T-helper 1 cell treated with Interleukin-12 subunit alpha and Interleukin-12 subunit beta and Interleukin-4 antibody, amounts not matched to agents 30 μg/mL and 1 μg/mL, for 36 hours (primary cell): ENCODE measurements at regions not wholly inside any gene's neighbourhood (a gene's known extent, or its start where the extent isn't known, plus 50 kb on each side); places are given as distances from the start of the nearest gene placed in this dataset.
"Not testable (repeated sequence)": the region's sequence is repeated elsewhere in the genome, so short reads cannot be mapped to it uniquely, and the experiment has no call there.

Experiments used
- H3K27ac Mint-ChIP-seq: one replicate; pipeline ENCODE4 v1.8.0; 2021; ENCODE audit warnings: mild to moderate bottlenecking, mixed read lengths
- H3K27me3 Mint-ChIP-seq: one replicate; pipeline ENCODE4 v1.8.0; 2021; ENCODE audit warnings: low read depth, mixed read lengths
- H3K36me3 Mint-ChIP-seq: one replicate; pipeline ENCODE4 v1.8.0; 2021; ENCODE audit warnings: low read depth, mixed read lengths
- H3K4me1 Mint-ChIP-seq: one replicate; pipeline ENCODE4 v1.8.0; 2021; ENCODE audit warnings: low read depth, mixed read lengths
- H3K4me3 Mint-ChIP-seq: one replicate; pipeline ENCODE4 v1.8.0; 2021; ENCODE audit warnings: mild to moderate bottlenecking, moderate library complexity, mixed read lengths
- H3K9me3 Mint-ChIP-seq: one replicate; pipeline ENCODE4 v1.8.0; 2021; ENCODE audit warnings: mixed read lengths

DNA sequence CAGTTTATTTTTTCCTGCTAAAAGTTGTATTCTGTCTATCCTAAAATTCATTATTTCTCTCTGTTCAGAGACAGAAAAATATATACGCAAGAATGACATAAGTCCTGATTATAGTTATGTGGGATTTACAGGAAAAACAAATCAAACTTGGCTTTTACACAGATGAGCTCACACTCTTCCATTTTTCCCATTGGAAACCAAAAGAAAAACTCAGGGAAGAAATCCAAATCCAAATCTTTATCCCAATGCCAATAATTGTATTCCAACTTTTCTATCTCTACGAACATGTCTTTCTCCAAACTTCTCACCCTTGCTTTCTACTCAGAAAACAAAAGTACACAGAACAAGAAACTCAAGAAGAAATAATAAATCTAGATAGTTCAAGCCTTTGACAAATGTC, 249.1 kb upstream of the TMEFF2 start:
- Mint-ChIP-seq H3K27ac (no peak overlapping the region), H3K9me3 (no peaks in the 10 kb centered on the region), H3K27me3 (no peaks in the 10 kb centered on the region), H3K4me3 (no peak overlapping the region), H3K4me1 (no peaks in the 10 kb centered on the region), H3K36me3 (no peaks in the 10 kb centered on the region)

DNA sequence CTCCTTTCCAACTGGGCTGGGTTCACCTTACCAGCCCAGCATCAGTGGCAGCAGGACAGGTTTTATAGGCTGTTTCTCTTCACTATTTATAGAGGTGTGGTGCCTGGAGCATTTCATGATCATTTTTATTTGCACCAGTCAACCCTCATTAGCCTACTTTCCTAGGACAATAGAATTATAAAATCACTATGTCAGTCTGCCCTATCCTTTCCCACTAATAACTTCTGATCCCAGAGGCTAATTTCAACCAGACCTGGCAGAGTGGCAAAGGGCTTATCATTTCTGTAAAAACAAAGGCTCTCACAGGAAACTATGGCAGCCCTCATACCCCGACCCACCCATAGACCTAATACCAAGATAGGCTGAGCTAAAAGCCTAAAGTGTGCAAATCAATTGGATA, 243.5 kb upstream of the TMEFF2 start:
- H3K27me3 Mint-ChIP-seq = no peaks in the 10 kb centered on the region
- no peak overlapping the region for H3K27ac Mint-ChIP-seq
- H3K4me1 Mint-ChIP-seq = no peaks in the 10 kb centered on the region
- H3K4me3 Mint-ChIP-seq = no peak overlapping the region
- no peaks in the 10 kb centered on the region for H3K36me3 Mint-ChIP-seq
- H3K9me3 Mint-ChIP-seq = no peaks in the 10 kb centered on the region

DNA sequence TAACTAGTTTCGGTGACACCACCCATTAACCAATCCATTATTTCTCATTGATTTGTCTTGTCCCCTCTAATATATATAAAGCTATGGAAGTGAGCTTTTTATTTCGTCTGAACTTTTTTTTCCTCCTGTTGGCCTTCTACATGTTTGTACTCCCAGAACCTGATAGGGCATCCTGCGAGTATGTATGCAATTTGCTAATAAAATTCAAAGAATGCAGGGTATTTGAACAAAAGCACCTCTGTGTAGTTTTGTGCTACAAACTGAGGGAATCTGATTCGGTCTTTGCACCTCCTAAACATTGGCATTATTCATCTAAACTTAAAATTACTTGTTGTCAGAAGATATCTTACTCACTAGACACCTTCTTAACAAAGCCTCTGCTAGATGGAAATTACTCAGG, 242.9 kb upstream of the TMEFF2 start:
- no peak overlapping the region for H3K4me3 Mint-ChIP-seq
- H3K36me3 Mint-ChIP-seq = no peaks in the 10 kb centered on the region
- no peaks in the 10 kb centered on the region for H3K4me1 Mint-ChIP-seq

DNA sequence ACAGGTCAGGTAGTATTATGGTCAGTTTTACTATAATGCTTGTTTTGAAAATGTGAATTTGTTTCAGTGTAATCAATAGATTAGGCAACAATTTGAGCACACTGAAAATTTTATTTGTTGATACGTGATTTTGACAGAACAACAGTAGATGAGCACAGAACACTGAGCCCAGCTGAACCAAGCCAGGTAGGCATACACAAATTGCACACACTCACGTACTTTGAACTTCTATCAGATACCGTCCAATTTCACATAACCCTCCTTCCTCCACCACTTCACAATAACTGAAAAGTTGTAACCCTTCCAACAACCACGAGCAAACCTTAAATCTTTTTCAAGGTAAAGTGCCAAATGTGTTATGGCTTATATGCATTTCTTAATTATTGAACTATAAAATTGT, 229.5 kb upstream of the TMEFF2 start:
- H3K36me3 Mint-ChIP-seq = no peaks in the 10 kb centered on the region
- no peaks in the 10 kb centered on the region for H3K27me3 Mint-ChIP-seq
- H3K27ac Mint-ChIP-seq = no peak overlapping the region
- no peaks in the 10 kb centered on the region for H3K4me1 Mint-ChIP-seq
- H3K4me3 Mint-ChIP-seq = no peak overlapping the region
- H3K9me3 Mint-ChIP-seq = no peaks in the 10 kb centered on the region

More for the DNA sequence above, 242.9 kb upstream of the TMEFF2 start:
- no peak overlapping the region for H3K27ac Mint-ChIP-seq
- no peaks in the 10 kb centered on the region for H3K9me3 Mint-ChIP-seq
- H3K27me3 Mint-ChIP-seq = no peaks in the 10 kb centered on the region

DNA sequence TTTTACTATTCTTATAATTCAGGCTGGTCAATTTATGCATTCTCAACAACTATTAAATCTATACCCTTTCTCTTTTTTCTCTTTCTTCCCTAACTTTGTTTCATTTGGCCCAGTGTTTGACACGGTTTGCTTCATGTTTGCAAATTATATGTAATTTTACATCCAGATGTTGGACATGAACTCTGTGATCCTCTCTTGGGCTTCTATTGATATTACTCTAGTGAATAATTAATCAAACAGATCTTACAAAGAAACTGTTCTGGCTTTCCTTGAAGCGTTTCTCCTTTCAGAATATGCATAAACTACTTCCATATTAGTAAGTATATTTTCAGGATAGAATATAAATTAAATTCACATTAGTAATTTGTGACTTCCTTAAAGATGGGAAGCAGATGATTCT, 225.1 kb upstream of the TMEFF2 start:
- no peaks in the 10 kb centered on the region for H3K4me1 Mint-ChIP-seq
- H3K27ac Mint-ChIP-seq = no peak overlapping the region
- H3K9me3 Mint-ChIP-seq = no peaks in the 10 kb centered on the region
- no peaks in the 10 kb centered on the region for H3K36me3 Mint-ChIP-seq
- no peaks in the 10 kb centered on the region for H3K27me3 Mint-ChIP-seq
- H3K4me3 Mint-ChIP-seq = no peak overlapping the region

DNA sequence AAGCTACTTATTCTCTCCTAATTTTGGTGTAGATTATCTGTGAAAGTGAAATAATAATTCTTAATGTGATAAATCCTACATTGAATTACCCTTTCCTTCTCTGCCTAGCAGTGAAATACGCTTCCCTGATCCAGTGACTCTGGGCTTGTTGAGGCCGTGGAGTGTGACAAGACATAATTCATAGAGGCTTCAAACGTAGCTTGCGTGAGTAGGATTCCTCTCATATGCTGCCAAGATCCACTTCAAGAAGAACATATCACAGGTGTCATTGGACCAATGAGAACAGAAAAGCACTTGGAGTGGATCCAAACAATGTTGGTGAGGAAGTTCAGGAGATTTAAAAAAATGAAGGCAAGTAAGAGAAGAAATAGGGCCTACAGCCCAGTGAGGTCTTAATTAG, 221.3 kb upstream of the TMEFF2 start:
- no peak overlapping the region for H3K27ac Mint-ChIP-seq
- no peaks in the 10 kb centered on the region for H3K27me3 Mint-ChIP-seq
- H3K36me3 Mint-ChIP-seq = no peaks in the 10 kb centered on the region
- H3K9me3 Mint-ChIP-seq = no peaks in the 10 kb centered on the region
- H3K4me1 Mint-ChIP-seq = no peaks in the 10 kb centered on the region
- no peak overlapping the region for H3K4me3 Mint-ChIP-seq

DNA sequence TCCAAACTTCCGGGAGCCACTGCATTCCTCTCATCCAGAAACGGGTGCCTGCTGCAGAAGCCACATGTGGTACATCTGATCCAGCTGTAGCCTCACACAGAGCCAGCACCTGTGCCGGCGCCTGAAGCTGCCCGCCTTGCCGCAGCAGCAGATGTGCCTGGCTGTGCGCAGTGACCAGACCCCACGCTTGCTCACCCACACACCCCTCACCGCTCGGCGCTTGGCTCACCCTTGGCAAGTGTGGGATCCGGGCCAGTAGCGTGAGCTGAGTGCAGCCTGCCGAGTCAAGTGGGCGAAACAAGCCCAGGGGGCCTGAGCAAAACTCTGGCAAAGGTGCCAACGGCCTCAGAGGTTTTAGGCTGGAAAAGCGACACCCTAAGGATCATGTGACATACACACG, 220.1 kb upstream of the TMEFF2 start:
- Mint-ChIP-seq H3K4me1 (no peaks in the 10 kb centered on the region), H3K4me3 (no peak overlapping the region), H3K9me3 (no peaks in the 10 kb centered on the region), H3K27ac (no peak overlapping the region), H3K36me3 (no peaks in the 10 kb centered on the region), H3K27me3 (no peaks in the 10 kb centered on the region)

DNA sequence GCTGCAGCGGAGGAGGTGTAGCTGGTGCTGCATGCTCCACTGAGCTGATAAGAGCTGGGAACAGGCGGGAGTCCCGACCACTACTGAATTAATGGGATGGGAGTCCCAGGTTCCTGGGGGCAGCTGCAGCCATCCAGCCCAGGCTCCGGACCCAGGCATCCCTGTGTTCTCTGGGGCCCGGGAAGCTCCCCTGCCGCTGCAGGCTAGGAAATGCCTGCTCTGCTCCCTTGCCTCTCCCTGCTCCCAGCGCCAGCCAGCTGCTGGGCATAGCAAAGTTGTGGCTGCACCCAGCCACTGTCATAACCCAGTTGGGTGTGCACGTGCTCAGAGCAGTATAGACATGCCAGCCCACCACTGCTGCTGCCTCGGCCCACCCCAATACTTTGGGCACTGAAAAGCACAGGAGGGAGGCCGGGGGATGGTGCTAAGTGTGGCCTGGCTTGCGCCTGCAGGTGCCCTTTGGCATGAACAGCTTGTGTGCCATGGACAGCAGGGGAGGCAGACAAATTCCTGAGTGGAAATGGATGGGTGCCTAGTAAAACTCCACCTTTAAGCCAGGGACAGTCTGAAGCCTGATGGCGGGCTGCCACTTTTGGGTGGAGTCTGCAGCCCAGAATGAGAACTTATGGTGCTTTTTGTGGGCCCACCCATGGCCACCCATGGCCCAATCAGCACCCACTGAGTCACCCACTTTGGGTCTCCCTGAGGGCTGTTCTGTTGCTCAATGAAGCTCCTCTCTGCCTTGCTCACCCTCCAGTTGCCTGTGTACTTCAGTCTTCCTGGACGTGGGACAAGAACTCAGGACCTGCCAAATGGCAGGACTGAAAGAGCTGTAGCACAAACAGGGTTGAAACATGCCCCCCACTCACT, 219.3 kb upstream of the TMEFF2 start:
- H3K4me3 Mint-ChIP-seq = no peak overlapping the region
- H3K27me3 Mint-ChIP-seq = no peaks in the 10 kb centered on the region
- H3K27ac Mint-ChIP-seq = no peak overlapping the region
- no peaks in the 10 kb centered on the region for H3K36me3 Mint-ChIP-seq
- H3K4me1 Mint-ChIP-seq = no peaks in the 10 kb centered on the region
- no peaks in the 10 kb centered on the region for H3K9me3 Mint-ChIP-seq

DNA sequence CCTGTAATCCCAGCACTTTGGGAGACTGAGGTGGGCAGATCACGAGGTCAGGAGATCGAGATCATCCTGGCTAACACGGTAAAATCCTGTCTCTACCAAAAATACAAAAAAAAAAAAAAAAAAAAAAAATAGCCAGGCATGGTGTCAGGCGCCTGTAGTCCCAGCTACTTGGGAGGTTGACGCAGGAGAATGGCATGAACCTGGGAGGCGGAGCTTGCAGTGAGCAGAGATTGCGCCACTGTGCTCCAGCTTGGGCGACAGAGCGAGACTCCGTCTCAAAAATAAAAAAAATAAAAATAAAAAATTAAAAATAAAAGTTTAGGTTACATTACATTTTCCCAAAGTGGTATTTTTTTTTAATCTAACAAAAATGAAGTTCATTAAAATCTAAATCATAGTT, 218.1 kb upstream of the TMEFF2 start:
- H3K4me3 Mint-ChIP-seq, H3K27ac Mint-ChIP-seq, H3K9me3 Mint-ChIP-seq, H3K36me3 Mint-ChIP-seq, H3K27me3 Mint-ChIP-seq, H3K4me1 Mint-ChIP-seq: not testable (repeated sequence)

DNA sequence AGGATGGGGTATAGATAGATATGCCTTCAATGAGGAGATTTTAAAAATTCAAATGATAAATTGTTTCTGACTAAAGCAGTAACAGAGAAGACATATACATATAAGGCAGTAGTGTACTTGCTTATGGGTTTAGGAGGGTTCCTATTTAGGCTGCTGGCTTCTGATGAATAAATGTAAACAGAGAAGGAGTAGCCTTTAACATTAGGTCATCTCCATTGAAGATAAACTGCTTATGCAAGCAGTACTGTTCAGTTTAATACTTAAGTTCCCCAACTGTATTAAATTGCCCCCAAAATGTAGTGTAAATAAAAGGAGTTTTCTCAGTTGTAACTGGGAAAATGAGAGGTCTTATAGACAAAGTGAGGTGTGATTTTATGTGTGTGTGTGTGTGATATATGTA, 217.7 kb upstream of the TMEFF2 start:
- H3K27me3 Mint-ChIP-seq = no peaks in the 10 kb centered on the region
- no peaks in the 10 kb centered on the region for H3K36me3 Mint-ChIP-seq
- no peak overlapping the region for H3K27ac Mint-ChIP-seq
- no peaks in the 10 kb centered on the region for H3K9me3 Mint-ChIP-seq
- H3K4me1 Mint-ChIP-seq = no peaks in the 10 kb centered on the region
- H3K4me3 Mint-ChIP-seq = no peak overlapping the region

DNA sequence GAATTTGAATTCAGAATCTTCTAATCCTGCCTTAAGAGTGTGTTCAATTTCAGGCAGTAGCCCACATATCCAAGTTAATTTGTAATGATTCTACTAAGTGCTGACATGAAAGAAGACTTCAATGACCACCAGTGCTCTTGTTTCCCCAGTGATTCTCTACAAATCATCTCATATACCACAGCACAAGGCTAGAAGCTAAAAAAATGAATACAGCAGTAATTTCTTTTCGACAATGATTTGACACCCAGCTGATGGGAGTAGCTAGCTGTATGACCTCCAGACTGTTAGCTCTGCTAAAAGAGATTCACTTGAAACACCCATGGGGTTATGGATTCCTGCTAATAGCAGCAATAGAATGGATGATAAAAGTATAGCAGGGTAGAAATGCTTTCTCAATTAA, 217.0 kb upstream of the TMEFF2 start:
- Mint-ChIP-seq H3K4me3 (no peak overlapping the region), H3K36me3 (no peaks in the 10 kb centered on the region), H3K9me3 (no peaks in the 10 kb centered on the region), H3K27ac (no peak overlapping the region), H3K27me3 (no peaks in the 10 kb centered on the region), H3K4me1 (no peaks in the 10 kb centered on the region)

DNA sequence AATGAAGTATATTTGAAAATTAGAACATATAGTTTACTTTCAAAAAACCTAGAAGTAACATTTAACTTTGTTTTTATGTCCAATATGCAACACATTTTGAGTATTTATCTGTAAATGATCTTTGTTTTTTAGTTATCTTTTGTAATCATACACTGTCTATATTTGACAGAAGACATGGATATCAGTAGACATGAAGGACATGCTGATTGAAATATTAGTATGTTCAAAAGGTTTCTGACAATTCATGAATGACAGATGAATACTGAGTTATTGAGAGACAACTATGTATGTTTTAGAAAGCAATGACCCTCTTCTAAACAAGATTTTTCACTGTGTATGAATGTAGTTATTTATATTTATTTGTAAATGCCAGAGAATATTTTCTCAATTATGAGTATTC, 215.6 kb upstream of the TMEFF2 start:
- no peak overlapping the region for H3K27ac Mint-ChIP-seq
- no peak overlapping the region for H3K4me3 Mint-ChIP-seq
- no peaks in the 10 kb centered on the region for H3K9me3 Mint-ChIP-seq
- H3K4me1 Mint-ChIP-seq = no peaks in the 10 kb centered on the region
- no peaks in the 10 kb centered on the region for H3K36me3 Mint-ChIP-seq
- no peaks in the 10 kb centered on the region for H3K27me3 Mint-ChIP-seq

DNA sequence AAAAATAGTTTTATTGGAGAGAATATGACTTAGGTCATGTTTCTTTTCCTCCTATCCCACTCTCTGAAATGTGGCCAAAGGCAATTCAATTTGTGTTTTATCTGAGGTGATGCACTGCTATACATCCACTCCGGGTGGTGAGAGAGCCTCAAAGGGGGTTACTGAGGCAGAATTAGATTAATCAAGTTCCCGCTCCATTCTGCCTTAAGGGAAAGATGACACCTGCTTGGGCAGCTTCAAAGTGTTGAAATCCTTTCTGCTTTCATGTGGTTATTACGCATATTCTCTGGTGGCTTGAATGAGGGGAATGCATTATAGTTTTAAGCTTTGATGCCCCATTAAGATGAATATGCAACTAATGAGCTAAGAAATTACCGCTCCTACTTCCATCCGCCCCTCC, 213.0 kb upstream of the TMEFF2 start:
- H3K4me3 Mint-ChIP-seq = no peak overlapping the region
- no peaks in the 10 kb centered on the region for H3K27me3 Mint-ChIP-seq
- H3K36me3 Mint-ChIP-seq = no peaks in the 10 kb centered on the region
- no peaks in the 10 kb centered on the region for H3K4me1 Mint-ChIP-seq
- no peak overlapping the region for H3K27ac Mint-ChIP-seq
- H3K9me3 Mint-ChIP-seq = no peaks in the 10 kb centered on the region

DNA sequence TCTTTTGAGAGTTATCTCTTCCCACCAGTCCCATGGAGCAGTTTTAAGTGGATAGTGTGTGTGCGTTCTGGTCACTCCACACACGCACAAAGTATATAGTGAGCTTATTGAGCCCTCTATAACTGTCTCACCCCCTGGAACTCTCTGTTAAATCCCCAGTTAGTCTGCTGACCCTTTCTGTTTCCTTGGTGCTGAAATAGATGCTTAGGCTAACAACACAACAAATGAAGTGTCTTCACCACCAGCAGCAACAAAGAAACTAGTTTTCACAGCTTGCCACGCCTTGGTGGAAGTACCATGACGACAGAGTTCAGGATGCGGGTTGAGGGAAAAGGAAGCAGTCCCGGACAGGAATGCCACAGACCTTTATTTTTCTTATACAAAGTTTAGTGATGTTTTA, 203.5 kb upstream of the TMEFF2 start:
- Mint-ChIP-seq H3K9me3 (no peaks in the 10 kb centered on the region), H3K27me3 (no peaks in the 10 kb centered on the region), H3K36me3 (no peaks in the 10 kb centered on the region), H3K27ac (no peak overlapping the region), H3K4me3 (no peak overlapping the region), H3K4me1 (no peaks in the 10 kb centered on the region)

DNA sequence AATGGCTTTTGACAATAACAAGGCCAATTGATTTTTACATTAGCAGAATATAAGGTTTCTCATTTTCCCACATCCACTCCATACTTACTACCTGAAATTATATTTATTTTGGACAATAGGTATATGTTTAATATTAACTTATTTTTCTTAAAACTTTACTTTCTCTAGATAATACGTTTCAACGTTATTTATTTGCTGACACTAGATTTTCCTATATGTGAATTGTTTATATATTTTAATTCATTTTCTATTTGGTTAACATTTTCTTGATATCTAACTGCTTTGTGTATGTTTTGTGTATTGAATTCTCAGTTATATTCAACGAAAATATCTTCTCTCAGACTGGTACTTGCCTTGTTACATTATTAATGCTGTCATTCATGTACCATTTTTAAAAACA, 199.9 kb upstream of the TMEFF2 start:
- no peaks in the 10 kb centered on the region for H3K27me3 Mint-ChIP-seq
- H3K27ac Mint-ChIP-seq = no peak overlapping the region
- no peaks in the 10 kb centered on the region for H3K36me3 Mint-ChIP-seq
- no peaks in the 10 kb centered on the region for H3K4me1 Mint-ChIP-seq
- no peaks in the 10 kb centered on the region for H3K9me3 Mint-ChIP-seq
- H3K4me3 Mint-ChIP-seq = no peak overlapping the region

DNA sequence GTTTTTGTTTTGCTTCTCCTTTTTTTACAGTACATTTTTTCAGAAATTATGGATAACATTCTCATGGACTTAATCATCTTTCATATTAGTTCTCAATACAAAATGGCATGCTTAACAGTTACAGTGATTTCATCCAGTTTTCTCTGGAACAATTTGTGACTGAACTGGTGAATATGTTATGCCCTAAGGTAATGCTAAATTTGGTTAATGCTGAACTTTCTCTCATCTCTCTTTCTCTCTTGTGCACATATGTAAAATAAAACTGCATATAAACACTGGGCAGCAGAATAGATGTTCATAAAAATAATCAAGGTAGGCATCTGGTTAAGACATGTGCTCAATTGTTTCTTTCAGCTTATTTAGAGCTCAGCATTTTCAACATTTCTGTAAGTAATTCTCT, 196.3 kb upstream of the TMEFF2 start:
- Mint-ChIP-seq H3K4me3 (no peak overlapping the region), H3K9me3 (no peaks in the 10 kb centered on the region), H3K27me3 (no peaks in the 10 kb centered on the region), H3K36me3 (no peaks in the 10 kb centered on the region), H3K4me1 (no peaks in the 10 kb centered on the region), H3K27ac (no peak overlapping the region)
